ENCODE measurements at regions not wholly inside any gene's neighbourhood (a gene's known extent, or its start where the extent isn't known, plus 50 kb on each side); places are given as distances from the start of the nearest gene placed in this dataset.

DNA sequence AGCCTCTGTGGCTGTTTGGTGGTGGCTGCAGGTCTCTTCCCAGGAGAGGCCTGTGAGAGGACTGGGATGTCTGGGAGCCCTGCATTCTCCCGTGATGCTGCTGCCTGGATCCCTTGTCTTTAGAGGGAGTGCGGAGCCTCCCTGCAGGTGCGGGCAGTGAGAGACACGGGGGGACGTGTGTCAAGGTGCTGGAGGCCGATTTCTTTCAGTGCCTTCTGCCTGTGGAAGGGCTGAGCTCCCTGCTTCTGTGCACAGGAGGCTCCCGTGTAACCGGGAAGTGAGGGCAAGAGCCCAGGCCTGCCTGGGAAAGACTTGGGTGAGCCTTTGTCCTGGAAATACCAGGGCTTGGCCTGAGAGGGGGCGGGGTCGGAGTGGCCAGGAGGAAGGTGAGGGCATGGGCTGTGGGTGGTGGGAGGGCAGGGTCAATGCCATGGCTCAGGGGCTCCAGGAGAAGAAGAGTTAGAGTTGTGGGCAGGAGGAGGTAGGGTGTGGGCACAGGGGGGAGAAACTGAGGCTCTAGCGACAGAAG is 372.2 kb downstream of the TMEM121 start:
- no peak for TF ChIP-seq MZF1 (CRISPR knock-in tag; IDR thresholded peaks at IDR 0.05; ENCODE audit: borderline replicate concordance)
- TF ChIP-seq ZC3H13 (CRISPR knock-in tag; IDR thresholded peaks at IDR 0.05): no peak
- TF ChIP-seq ZNF7 (CRISPR knock-in tag; IDR thresholded peaks at IDR 0.05): no peak
- no peak for TF ChIP-seq ATF7-NPFF (CRISPR knock-in tag; IDR thresholded peaks at IDR 0.05; ENCODE audit: low read depth)
- TF ChIP-seq JDP2 (CRISPR knock-in tag; IDR thresholded peaks at IDR 0.05; ENCODE audit: borderline replicate concordance): no peak
- TF ChIP-seq, protein P1, sequence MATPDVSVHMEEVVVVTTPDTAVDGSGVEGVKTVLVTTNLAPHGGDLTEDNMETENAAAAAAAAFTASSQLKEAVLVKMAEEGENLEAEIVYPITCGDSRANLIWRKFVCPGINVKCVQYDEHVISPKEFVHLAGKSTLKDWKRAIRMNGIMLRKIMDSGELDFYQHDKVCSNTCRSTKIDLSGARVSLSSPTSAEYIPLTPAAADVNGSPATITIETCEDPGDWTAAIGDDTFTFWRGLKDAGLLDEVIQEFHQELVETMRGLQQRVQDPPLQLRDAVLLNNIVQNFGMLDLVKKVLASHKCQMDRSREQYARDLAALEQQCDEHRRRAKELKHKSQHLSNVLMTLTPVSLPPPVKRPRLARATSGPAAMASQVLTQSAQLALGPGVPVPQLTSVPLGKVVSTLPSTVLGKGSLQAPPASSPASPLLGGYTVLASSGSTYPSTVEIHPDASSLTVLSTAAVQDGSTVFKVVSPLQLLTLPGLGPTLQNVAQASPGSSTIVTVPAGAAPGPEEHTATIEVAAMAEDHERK (CRISPR knock-in tag; IDR thresholded peaks at IDR 0.05; ENCODE audit: low read depth): no peak
- TF ChIP-seq AGO2 (optimal IDR thresholded peaks at IDR 0.05; ENCODE audit: low read depth, low read length): no peak
- TF ChIP-seq, protein P2, sequence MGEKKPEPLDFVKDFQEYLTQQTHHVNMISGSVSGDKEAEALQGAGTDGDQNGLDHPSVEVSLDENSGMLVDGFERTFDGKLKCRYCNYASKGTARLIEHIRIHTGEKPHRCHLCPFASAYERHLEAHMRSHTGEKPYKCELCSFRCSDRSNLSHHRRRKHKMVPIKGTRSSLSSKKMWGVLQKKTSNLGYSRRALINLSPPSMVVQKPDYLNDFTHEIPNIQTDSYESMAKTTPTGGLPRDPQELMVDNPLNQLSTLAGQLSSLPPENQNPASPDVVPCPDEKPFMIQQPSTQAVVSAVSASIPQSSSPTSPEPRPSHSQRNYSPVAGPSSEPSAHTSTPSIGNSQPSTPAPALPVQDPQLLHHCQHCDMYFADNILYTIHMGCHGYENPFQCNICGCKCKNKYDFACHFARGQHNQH (CRISPR knock-in tag; IDR thresholded peaks at IDR 0.05): no peak
- TF ChIP-seq SMYD3 (CRISPR knock-in tag; IDR thresholded peaks at IDR 0.05): no peak
- TF ChIP-seq, protein P3, sequence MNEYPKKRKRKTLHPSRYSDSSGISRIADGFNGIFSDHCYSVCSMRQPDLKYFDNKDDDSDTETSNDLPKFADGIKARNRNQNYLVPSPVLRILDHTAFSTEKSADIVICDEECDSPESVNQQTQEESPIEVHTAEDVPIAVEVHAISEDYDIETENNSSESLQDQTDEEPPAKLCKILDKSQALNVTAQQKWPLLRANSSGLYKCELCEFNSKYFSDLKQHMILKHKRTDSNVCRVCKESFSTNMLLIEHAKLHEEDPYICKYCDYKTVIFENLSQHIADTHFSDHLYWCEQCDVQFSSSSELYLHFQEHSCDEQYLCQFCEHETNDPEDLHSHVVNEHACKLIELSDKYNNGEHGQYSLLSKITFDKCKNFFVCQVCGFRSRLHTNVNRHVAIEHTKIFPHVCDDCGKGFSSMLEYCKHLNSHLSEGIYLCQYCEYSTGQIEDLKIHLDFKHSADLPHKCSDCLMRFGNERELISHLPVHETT (CRISPR knock-in tag; conservative IDR thresholded peaks at IDR 0.05): no peak
- TF ChIP-seq, protein P4, sequence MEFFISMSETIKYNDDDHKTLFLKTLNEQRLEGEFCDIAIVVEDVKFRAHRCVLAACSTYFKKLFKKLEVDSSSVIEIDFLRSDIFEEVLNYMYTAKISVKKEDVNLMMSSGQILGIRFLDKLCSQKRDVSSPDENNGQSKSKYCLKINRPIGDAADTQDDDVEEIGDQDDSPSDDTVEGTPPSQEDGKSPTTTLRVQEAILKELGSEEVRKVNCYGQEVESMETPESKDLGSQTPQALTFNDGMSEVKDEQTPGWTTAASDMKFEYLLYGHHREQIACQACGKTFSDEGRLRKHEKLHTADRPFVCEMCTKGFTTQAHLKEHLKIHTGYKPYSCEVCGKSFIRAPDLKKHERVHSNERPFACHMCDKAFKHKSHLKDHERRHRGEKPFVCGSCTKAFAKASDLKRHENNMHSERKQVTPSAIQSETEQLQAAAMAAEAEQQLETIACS (CRISPR knock-in tag; IDR thresholded peaks at IDR 0.05): no peak
- no peak for TF ChIP-seq MBD4 (IDR thresholded peaks at IDR 0.05; ENCODE audit: borderline replicate concordance, low read length)
- TF ChIP-seq ZBTB7A (CRISPR knock-in tag; IDR thresholded peaks at IDR 0.05): no peak
- TF ChIP-seq NCOA2 (CRISPR knock-in tag; IDR thresholded peaks at IDR 0.05): no peak
- no peak for TF ChIP-seq CREM (IDR thresholded peaks at IDR 0.05)
- no peak for TF ChIP-seq CREM (CRISPR knock-in tag; IDR thresholded peaks at IDR 0.05)
- no peak for TF ChIP-seq ZNF547 (CRISPR knock-in tag; IDR thresholded peaks at IDR 0.05)
- TF ChIP-seq FOXA3 (CRISPR knock-in tag; IDR thresholded peaks at IDR 0.05): no peak
- TF ChIP-seq SPEN (CRISPR knock-in tag; IDR thresholded peaks at IDR 0.05; ENCODE audit: low read depth): no peak
- no peak for TF ChIP-seq ZBTB8A (CRISPR knock-in tag; IDR thresholded peaks at IDR 0.05; ENCODE audit: borderline replicate concordance, low read depth)
- no peaks in the 10 kb centered on the region for H3K36me3 ChIP-seq (replicated peaks in 1 of 2; ENCODE audit: control insufficient read depth in 1 of 2, insufficient read depth in 2 of 2, low read length in 2 of 2)
- FAIRE-seq (no peak), ATAC-seq (no peak), DNase-seq (ENCODE audit: low spot score) (no peak)
- no peak overlapping the region for H3K9ac ChIP-seq (ENCODE audit: insufficient read depth, low read depth, low read length)
- in situ Hi-C loops (cut with HindIII; ENCODE audit: extremely low pct_ligation_motif_present, low pct_unique_long_range_greater_than_20kb): no loop called here
- H3K27ac ChIP-seq (ENCODE audit: extremely low read length, insufficient read depth, low read length): no peak overlapping the region
- no peak overlapping the region for H3K4me3 ChIP-seq (replicated peaks in 1 of 3; ENCODE audit: insufficient read depth in 1 of 3, low read depth in 2 of 3, low read length in 3 of 3)
- no peak overlapping the region for H2AFZ ChIP-seq (ENCODE audit: low read length)
- H3K4me1 ChIP-seq (ENCODE audit: insufficient read depth, low read length): no peaks in the 10 kb centered on the region
- no peaks in the 10 kb centered on the region; a peak in 2 of 5 replicates for H3K27me3 ChIP-seq (ENCODE audit: control insufficient read depth in 1 of 2, insufficient read depth in 2 of 2, low read length in 2 of 2)
- ChIA-PET CTCF (ENCODE audit: low intra/inter-chr PET ratio, low total read pairs) (no interaction called here), POLR2A (no interaction called here)
- intact Hi-C loops (cut with micrococcal nuclease; ENCODE audit: unreplicated experiment): no loop called here
- H3K9me3 ChIP-seq (ENCODE audit: low read length): no peaks in the 10 kb centered on the region
- BruUV-seq (replicated peaks): no TSS peak
- H4K20me1 ChIP-seq (ENCODE audit: insufficient read depth, low read length): no peaks in the 10 kb centered on the region
- WGBS (ENCODE audit: low lambda C conversion rate): 25% methylated on average over 6 of the region's 11 CpGs
- H3K79me2 ChIP-seq (ENCODE audit: insufficient read depth, low read length): no peaks in the 10 kb centered on the region
- H3K4me2 ChIP-seq (ENCODE audit: low read depth, low read length): no peak overlapping the region

All from HepG2 (cell line).